Keratinocyte (primary cell): ENCODE measurements at regions not wholly inside any gene's neighbourhood (a gene's known extent, or its start where the extent isn't known, plus 50 kb on each side); places are given as distances from the start of the nearest gene placed in this dataset.

Experiments used
- DNase-seq: peaks from one replicate; pipeline ENCODE4 v3.0.0-alpha.2; 2011; ENCODE audit warnings: low read depth, missing footprints, low spot score
- FAIRE-seq: peaks from 2 replicates; lab custom pipeline; 2011; peaks lifted over from hg19 to GRCh38; lab: Jason Lieb, UNC
- H2AFZ ChIP-seq: 2 replicates; pipeline ENCODE4 v1.6.0; 2012; ENCODE audit warnings: low read length, control low read depth, inconsistent platforms; ENCODE audit not compliant: control insufficient read depth
- H3K27ac ChIP-seq: 2 replicates; pipeline ENCODE4 v1.5.1; 2011; ENCODE audit warnings: low read length; ENCODE audit not compliant: control insufficient read depth, insufficient read depth
- H3K27me3 ChIP-seq: 3 replicates; pipeline ENCODE4 v1.6.0; 2011; ENCODE audit warnings: low read length; ENCODE audit not compliant: control insufficient read depth, insufficient read depth; ENCODE audit errors: extremely low read depth
- H3K36me3 ChIP-seq, 2 experiments: 2 replicates in 1 of 2; 3 replicates in 1 of 2; pipeline ENCODE4 v1.5.1; 2011; ENCODE audit warnings: low read length in 2 of 2, mild to moderate bottlenecking in 1 of 2; ENCODE audit not compliant: control insufficient read depth in 2 of 2, insufficient read depth in 2 of 2; ENCODE audit errors: extremely low read depth in 1 of 2
- H3K4me1 ChIP-seq: 3 replicates; pipeline ENCODE4 v1.5.1; 2011; ENCODE audit warnings: low read length; ENCODE audit not compliant: control insufficient read depth, insufficient read depth; ENCODE audit errors: extremely low read depth
- H3K4me2 ChIP-seq: 3 replicates; pipeline ENCODE4 v1.6.0; 2011; ENCODE audit warnings: low read depth, low read length; ENCODE audit not compliant: control insufficient read depth, insufficient read depth; ENCODE audit errors: extremely low read depth
- H3K4me3 ChIP-seq, 3 experiments: fragments of 200-600 bp in 1 of 3; sonication (generic) in 1 of 3; 2 replicates in 2 of 3; 3 replicates in 1 of 3; pipeline ENCODE4 v1.5.1; 2011 to 2016; ENCODE audit warnings: low read length in 3 of 3, mild to moderate bottlenecking in 3 of 3, control low read depth in 2 of 3, inconsistent platforms in 1 of 3, low read depth in 1 of 3, mixed read lengths in 1 of 3, mixed run types in 1 of 3, moderate library complexity in 1 of 3; ENCODE audit not compliant: control insufficient read depth in 2 of 3, insufficient read depth in 2 of 3; ENCODE audit errors: extremely low read depth in 1 of 3
- H3K79me2 ChIP-seq: 2 replicates; pipeline ENCODE4 v1.6.0; 2012; ENCODE audit warnings: low read length; ENCODE audit not compliant: control insufficient read depth, insufficient read depth
- H3K9ac ChIP-seq: 3 replicates; pipeline ENCODE4 v1.6.0; 2011; ENCODE audit warnings: low read length; ENCODE audit not compliant: control insufficient read depth, insufficient read depth; ENCODE audit errors: extremely low read depth
- H3K9me1 ChIP-seq: 3 replicates; pipeline ENCODE4 v1.6.0; 2011; ENCODE audit warnings: low read length; ENCODE audit not compliant: control insufficient read depth, insufficient read depth; ENCODE audit errors: extremely low read depth
- H3K9me3 ChIP-seq: 2 replicates; pipeline ENCODE4 v1.5.1; 2012; ENCODE audit warnings: low read depth, low read length; ENCODE audit not compliant: control insufficient read depth
- H4K20me1 ChIP-seq: 3 replicates; pipeline ENCODE4 v1.6.0; 2011; ENCODE audit warnings: low read length; ENCODE audit not compliant: control insufficient read depth, insufficient read depth; ENCODE audit errors: extremely low read depth
- CTCF ChIP-seq, 3 experiments: IDR thresholded peaks in 1 of 3; conservative IDR thresholded peaks in 1 of 3; optimal IDR thresholded peaks in 1 of 3; 2 replicates in 2 of 3; 3 replicates in 1 of 3; pipeline versions ENCODE3 to v1.5.1; 2011; ENCODE audit warnings: low read length in 3 of 3, mild to moderate bottlenecking in 3 of 3, moderate library complexity in 2 of 3, control low read depth in 1 of 3, inconsistent platforms in 1 of 3; ENCODE audit not compliant: insufficient read depth in 2 of 3; ENCODE audit errors: extremely low read depth in 1 of 3
- EZH2 ChIP-seq: IDR thresholded peaks from one replicate; pipeline ENCODE4 v1.6.1; 2012; ENCODE audit warnings: inconsistent platforms, mild to moderate bottlenecking, low read length, moderate library complexity
- dilution Hi-C: fragments of 300-500 bp; cut with MboI; formaldehyde crosslinking; loops from one replicate; pipeline ENCODE4 v1.7.0; 2020; ENCODE audit warnings: low sequenced_read_pairs; ENCODE audit not compliant: extremely low pct_ligation_motif_present

GRCh38 chr5:92907938-92908606 is 672.9 kb downstream of the NR2F1-AS1 start:
- Histone ChIP-seq H3K9ac (no peak overlapping the region), H3K4me1 (no peaks in the 10 kb centered on the region), H3K36me3 (no peaks in the 10 kb centered on the region), H3K27ac (no peak overlapping the region), H3K4me2 (no peak overlapping the region), H3K4me3 (no peak overlapping the region), H3K79me2 (no peaks in the 10 kb centered on the region), H3K9me1 (no peaks in the 10 kb centered on the region), H4K20me1 (no peaks in the 10 kb centered on the region), H2AFZ (no peak overlapping the region), H3K27me3 (no peaks in the 10 kb centered on the region), H3K9me3 (no peaks in the 10 kb centered on the region)
- dilution Hi-C loops: no loop called here
- no peak for DNase-seq
- no peak for TF ChIP-seq EZH2
- TF ChIP-seq CTCF (optimal IDR thresholded peaks at IDR 0.05 in 1 of 3, IDR thresholded peaks at IDR 0.05 in 1 of 3, conservative IDR thresholded peaks at IDR 0.05 in 1 of 3; ENCODE audit: extremely low read depth in 1 of 3, insufficient read depth in 2 of 3, low read length in 3 of 3): no peak
- no peak for FAIRE-seq

- no peak overlapping the region for H3K4me3 ChIP-seq
- H3K79me2 ChIP-seq: no peaks in the 10 kb centered on the region
- H3K9ac ChIP-seq: no peak overlapping the region
- H3K4me2 ChIP-seq: no peak overlapping the region
- H3K27ac ChIP-seq: no peak overlapping the region
- H3K36me3 ChIP-seq: no peaks in the 10 kb centered on the region
- no peaks in the 10 kb centered on the region for H3K4me1 ChIP-seq
- FAIRE-seq: no peak
- H3K9me3 ChIP-seq: no peaks in the 10 kb centered on the region
- dilution Hi-C loops: no loop called here
- TF ChIP-seq CTCF (optimal IDR thresholded peaks at IDR 0.05 in 1 of 3, IDR thresholded peaks at IDR 0.05 in 1 of 3, conservative IDR thresholded peaks at IDR 0.05 in 1 of 3; ENCODE audit: extremely low read depth in 1 of 3, insufficient read depth in 2 of 3, low read length in 3 of 3): no peak
- no peak for TF ChIP-seq EZH2
- H4K20me1 ChIP-seq: no peaks in the 10 kb centered on the region
- H2AFZ ChIP-seq: no peak overlapping the region
- no peak for DNase-seq
- H3K9me1 ChIP-seq: no peaks in the 10 kb centered on the region
- H3K27me3 ChIP-seq: no peaks in the 10 kb centered on the region
These were observed 674.1 kb downstream of the NR2F1-AS1 start for GRCh38 chr5:92906798-92907376.
